ENCODE measurements at regions not wholly inside any gene's neighbourhood (a gene's known extent, or its start where the extent isn't known, plus 50 kb on each side); places are given as distances from the start of the nearest gene placed in this dataset.
A peak's percentile ranks its signal among the peaks of the same experiment; 100 is the strongest.

- no peak for DNase-seq
Measured at GRCh38 chr5:125106271-125106670, 359.8 kb upstream of the ZNF608 start.

- DNase-seq, result no peak
Measured at GRCh38 chr5:125106881-125107280, 360.4 kb upstream of the ZNF608 start.

- no peak for DNase-seq
Measured at GRCh38 chr5:125109293-125109692, 362.9 kb upstream of the ZNF608 start.

- no peak for DNase-seq
Measured at GRCh38 chr5:125109816-125110215, 363.4 kb upstream of the ZNF608 start.

GRCh38 chr5:125112196-125112595 lies 365.8 kb upstream of the ZNF608 start:
- no peak for DNase-seq

GRCh38 chr5:125113328-125113727 lies 366.9 kb upstream of the ZNF608 start:
- no peak for DNase-seq

GRCh38 chr5:125115195-125115525 lies 368.7 kb upstream of the ZNF608 start:
- no peak for DNase-seq

GRCh38 chr5:125117566-125117965 lies 371.1 kb upstream of the ZNF608 start:
- DNase-seq, result peak; percentile 40

GRCh38 chr5:125120012-125120411 lies 373.6 kb upstream of the ZNF608 start:
- DNase-seq, result no peak

- no peak for DNase-seq
Measured at GRCh38 chr5:125125031-125125823, 378.8 kb upstream of the ZNF608 start.

- DNase-seq, result no peak
Measured at GRCh38 chr5:125126050-125126449, 379.6 kb upstream of the ZNF608 start.

GRCh38 chr5:125129151-125129806 lies 382.8 kb upstream of the ZNF608 start:
- no peak for DNase-seq

- DNase-seq, result no peak
Measured at GRCh38 chr5:125130591-125130990, 384.2 kb upstream of the ZNF608 start.

- DNase-seq, result no peak
Measured at GRCh38 chr5:125134216-125135081, 388.0 kb upstream of the ZNF608 start.

GRCh38 chr5:125137535-125137934 lies 391.1 kb upstream of the ZNF608 start:
- DNase-seq, result no peak

GRCh38 chr5:125138266-125138665 lies 391.8 kb upstream of the ZNF608 start:
- no peak for DNase-seq

GRCh38 chr5:125139590-125139989 lies 393.2 kb upstream of the ZNF608 start:
- no peak for DNase-seq

- DNase-seq, result no peak
Measured at GRCh38 chr5:125140220-125140619, 393.8 kb upstream of the ZNF608 start.

GRCh38 chr5:125140855-125141254 lies 394.4 kb upstream of the ZNF608 start:
- DNase-seq, result no peak

- no peak for DNase-seq
Measured at GRCh38 chr5:125142458-125142857, 396.0 kb upstream of the ZNF608 start.

- DNase-seq, result no peak
Measured at GRCh38 chr5:125143011-125143410, 396.6 kb upstream of the ZNF608 start.

GRCh38 chr5:125148076-125148475 lies 401.6 kb upstream of the ZNF608 start:
- DNase-seq, result no peak

GRCh38 chr5:125148706-125149105 lies 402.3 kb upstream of the ZNF608 start:
- no peak for DNase-seq

GRCh38 chr5:125149110-125149509 lies 402.7 kb upstream of the ZNF608 start:
- DNase-seq, result no peak

Data from NCI-H2171 treated with DMSO at 0.1 percent for 48 hours (cell line).